ENCODE measurements at regions not wholly inside any gene's neighbourhood (a gene's known extent, or its start where the extent isn't known, plus 50 kb on each side); places are given as distances from the start of the nearest gene placed in this dataset.
"Not testable (repeated sequence)": the region's sequence is repeated elsewhere in the genome, so short reads cannot be mapped to it uniquely, and the experiment has no call there.

DNA sequence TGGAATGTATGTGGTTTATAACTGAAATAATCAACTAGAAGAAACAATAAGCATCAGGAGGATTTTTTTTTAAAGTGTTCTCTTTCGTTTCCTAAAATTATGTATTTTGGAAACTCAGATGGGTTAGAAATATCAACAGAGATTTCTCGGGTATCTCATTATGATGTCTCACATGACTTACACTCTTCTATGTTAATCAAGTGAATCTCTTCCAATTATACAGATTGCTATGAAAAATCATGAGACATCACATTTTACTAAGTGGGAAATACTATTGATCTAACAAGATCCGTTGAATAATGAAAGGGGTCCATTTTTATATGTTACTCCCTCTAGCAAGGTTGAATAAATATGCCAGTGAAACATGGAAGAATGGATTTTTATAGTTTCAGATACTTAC, 54.7 kb upstream of the NRIP1 start:
- DNase-seq (ENCODE audit: low read depth), result no peak

DNA sequence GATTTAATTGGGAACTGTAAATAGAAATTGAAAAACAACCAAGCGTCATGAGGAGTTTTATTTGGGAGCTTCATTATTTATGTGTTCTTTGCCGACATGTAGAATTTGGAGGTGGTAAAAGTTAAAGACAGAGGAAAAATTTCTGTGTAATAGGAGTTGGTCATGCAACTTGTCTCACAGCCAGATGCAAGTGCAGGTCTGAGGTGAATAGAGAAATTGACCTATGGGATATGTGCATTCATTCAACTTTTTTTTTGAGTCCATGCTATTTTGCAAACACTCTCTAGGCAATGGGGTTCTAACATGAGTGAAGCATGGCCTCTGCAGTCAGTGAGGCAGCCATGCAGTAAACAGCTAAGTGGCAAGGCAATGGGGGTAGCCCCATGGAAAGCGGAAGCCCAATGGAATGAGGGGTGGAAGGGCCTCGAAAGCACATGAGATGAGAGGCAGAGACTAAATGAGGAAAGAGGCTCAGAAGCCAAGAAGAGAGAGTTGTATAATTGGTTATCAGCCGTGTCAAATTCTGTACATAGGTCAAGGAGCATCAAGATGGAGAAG, 56.4 kb upstream of the NRIP1 start:
- no peak for DNase-seq (ENCODE audit: low read depth)

DNA sequence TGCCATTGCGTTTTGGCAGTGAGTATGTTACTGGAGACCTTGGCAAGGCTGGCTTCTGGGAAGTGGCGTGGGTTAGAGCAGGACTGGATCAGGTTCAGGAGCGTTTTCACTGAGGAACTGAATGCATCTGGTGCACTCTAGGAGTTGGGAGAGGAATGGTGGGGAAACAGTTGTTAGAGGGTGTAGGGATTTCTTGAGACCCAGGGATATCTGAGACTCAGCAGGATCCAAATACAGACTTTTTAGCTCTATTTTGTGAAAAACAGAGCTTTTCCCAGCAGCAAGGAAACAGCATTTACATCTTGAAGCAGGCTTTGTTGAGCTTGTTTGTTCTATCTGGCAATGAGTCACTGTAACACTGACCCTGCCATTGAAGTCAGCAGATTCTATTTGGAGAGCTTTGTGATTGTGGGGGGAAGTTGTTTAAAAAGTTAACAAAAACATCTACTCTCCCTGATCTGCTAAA, 56.9 kb upstream of the NRIP1 start:
- no peak for DNase-seq (ENCODE audit: low read depth)

DNA sequence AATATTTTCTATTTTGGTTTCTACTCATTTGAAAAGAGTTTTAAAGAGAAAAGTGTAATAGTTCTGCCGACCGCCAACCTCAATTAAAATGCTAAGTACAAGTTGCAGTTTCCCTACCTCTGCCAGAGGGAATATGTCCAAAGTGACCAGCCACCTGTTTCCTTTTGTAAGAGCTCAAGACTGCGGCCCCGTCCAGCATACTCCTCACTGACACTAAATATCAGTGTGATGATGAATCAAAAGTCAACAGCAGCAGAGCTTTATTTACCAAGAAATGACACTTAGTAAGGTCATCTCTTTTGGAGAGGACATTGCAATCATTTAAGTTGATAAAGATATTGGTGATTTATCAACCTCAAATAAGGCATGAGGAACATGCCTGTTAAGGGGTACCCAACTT, 57.4 kb upstream of the NRIP1 start:
- DNase-seq (ENCODE audit: low read depth), result no peak

DNA sequence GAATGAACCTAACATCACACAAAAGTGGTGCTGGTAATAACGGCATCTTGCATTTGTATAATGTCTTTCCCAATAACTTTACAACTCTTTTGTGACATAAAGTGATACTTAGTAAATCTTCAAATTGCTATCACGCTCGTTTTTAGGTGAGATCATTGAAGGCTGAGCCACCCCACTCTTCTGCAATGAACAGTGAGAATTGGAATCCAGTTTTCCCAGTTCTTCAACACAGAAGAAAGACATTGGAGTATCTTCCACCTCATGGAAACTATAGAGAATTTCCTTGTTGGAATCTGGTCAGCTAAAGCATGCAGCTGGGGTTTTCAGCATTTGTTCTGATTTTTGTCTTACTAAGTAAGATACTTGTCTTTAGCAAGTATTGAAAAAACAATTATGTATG, 59.9 kb upstream of the NRIP1 start:
- no peak for DNase-seq (ENCODE audit: low read depth)

DNA sequence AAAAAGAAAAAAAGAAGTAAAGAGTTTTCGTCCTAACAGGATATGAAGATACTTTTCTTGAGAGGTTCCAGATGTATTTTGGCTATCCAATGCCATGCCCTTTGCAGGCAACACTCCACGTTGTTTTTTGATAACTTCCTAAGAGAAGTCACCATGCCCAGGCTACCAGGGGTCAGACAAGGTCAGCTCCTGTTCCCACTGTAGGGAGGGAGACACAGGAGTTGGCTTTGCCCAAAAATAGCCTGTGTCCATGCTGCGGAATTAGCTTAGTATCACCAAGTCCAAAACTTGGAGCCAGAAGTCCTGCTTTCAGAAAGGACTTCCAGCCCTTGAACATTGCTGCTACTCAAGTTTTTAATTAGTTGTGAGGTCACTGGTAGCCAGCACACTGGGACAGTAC, 62.1 kb upstream of the NRIP1 start:
- no peak for DNase-seq (ENCODE audit: low read depth)

DNA sequence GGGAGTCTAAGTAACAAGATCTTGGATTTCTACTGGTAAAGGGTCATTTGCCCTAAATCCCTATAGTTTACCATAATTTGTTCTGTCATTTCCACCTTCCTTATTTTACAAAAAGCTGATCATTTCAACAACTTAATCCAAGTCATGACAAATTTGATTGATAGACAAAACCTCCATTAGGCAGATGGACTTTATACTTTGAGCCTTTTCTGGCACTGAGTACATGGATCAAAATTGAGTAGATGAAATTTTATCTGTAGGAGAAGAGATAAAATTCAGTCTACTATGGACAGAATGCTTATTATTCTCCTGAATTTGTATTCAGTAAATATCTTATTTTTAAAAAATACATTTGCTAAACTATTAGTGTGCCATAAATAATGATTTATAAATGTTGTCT, 62.6 kb upstream of the NRIP1 start:
- DNase-seq (ENCODE audit: low read depth), result no peak

DNA sequence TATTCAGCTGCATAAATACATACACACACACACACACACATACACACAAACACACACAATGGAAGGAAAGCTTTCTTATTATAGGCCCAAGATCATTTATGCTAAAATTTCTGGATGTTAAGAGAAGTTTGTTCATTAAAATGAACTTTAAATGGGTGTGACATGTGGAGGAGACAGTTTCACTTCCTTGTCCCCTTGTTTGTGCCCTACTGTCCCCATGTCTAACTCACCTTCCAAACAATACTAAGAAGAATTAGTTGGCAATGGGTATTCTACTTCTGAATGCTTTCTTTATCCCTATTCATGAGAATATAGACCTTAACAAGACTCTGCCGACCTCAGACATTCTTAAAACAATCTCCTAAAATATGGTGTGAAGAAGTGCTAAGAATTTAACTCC, 63.5 kb upstream of the NRIP1 start:
- DNase-seq (ENCODE audit: low read depth), result no peak

DNA sequence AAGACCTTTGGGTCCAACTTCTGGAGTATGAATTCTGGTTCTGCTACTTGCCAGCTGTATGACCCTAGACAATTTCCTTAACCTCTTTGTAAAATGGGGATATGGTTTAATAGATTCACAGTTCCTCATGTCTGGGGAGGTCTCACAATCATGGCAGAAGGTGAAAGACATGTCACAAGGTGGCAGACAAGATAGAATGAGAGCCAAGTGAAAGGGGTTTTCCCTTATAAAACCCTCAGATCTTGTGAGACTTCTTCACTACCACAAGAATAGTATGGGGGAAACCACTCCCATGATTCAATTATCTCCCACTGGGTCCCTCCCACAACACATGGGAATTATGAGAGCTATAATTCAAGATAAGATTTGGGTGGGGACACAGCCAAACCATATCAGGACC, 63.9 kb upstream of the NRIP1 start:
- DNase-seq (ENCODE audit: low read depth), result not testable (repeated sequence)

DNA sequence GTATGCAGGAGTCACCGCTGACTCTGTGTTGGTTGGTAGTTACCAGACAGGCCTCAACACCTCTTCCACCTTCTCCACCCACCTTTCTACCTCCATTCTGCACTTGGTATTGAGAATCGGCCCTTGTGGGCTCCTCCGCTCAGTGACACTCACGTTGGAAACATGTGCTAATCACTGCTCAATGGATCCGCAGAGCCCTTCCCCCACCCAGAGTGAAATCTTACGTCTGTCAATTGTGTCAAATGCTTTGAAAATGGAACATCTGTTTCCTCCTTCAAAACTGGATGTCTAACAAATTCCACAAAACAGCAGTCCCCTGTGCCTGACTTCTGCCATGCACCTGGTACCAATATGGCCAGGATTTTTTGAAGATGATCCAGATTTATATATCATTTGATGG, 65.5 kb upstream of the NRIP1 start:
- DNase-seq (ENCODE audit: low read depth), result no peak

DNA sequence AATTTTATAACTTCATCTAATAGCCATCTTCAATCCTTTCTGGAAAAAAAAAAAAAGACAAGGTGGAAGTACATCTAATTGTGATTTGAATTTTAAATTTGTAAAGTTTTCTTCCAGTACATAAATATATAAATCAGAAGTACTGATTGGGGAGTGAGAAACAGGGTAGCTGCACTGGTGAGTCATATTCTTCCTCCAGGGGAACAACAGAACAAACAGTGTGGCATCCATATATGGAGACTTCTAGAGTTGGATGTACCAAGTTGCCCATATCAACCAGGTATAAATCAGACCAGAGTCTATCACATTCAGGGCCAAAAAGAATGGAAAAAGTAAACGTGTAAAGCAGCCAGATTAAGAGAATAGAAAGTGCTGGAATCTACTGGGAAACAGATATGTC, 66.0 kb upstream of the NRIP1 start:
- DNase-seq (ENCODE audit: low read depth), result no peak

DNA sequence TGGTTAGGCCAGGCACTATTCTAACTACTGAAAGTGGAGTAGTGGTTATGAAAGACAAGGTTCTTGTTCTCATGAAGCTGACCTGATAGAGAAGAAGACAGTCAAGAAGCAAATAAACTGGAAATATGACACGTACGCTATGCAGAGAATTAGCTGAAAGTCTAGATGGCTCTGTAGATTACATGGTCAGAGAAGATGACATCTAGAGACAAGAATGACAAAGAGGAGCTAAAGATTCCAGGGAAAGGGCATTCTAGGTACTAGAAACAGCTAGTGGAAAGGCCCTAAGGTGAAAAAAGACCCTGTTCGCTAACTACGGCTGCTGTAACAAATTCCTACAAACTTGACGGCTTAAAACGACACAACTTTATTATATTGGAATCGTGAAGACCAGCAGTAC, 68.0 kb upstream of the NRIP1 start:
- no peak for DNase-seq (ENCODE audit: low read depth)

DNA sequence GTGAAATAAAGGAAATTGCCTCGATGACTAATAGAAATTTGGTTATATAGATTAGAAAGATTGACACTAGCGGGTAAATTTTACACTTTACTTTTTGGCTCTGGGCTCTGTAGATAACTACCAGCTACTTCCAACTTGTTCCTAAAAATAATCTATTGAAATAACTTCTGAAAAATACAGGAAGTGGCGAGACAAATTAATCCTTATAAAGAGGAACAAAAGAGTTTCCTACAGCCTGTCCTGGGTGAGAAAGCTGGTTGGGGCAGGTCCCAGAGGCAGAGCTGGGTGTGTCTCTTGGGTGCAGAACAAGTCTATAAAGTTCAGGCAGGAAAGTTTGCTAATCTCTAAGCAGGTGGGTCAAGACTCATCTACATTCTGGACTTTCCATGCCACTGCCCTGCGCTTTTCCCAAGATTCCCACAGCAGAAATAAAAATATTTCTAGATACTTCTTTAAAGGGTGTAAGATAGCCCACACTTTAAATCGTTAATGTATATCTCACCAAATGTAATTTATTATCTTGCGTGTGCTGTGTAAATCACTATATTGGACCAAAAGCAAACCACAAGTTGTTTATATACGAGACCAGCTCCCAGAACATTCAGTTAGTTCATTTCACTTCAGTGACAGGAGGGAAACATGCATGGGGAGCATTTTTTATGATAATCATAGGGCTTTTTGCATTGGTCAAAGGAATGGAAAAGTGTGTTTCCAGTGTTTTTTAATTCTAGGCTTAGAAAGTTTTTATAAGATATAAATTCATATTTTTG, 70.1 kb upstream of the NRIP1 start:
- DNase-seq (ENCODE audit: low read depth), result no peak

DNA sequence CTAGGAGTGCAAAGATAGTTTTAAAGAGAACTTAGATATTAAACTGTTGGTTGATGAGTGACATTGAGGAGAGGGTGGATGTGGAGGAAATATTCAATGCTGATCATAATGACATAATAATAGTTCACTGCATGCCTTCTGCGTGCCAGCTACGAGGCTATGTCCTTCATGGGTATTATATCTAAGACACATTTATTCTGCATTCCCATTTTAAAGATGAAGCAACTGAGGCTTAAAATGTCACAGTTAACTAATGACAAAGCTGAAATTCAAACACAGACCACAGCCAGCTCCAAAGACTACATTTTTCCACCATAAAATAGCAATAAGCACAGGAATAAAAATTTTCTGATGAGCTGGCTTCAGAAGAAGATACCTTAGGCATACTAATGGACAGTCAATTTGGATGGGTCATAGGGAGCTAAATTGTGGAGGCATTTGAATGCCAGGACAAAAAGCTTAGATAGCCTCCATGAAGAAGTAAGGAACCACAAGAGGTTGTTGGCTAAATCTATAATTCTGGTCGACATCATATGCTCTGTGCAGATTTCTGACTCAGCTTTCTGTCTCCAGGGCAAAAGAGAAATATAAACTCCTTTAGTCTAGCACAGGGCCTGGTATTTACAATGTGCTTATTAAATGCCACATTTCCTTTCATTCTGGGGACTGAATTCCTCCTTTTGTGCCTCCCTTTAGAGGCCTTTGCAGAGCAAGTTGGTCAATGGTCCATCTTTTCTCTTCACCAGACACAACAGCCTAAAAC, 71.2 kb upstream of the NRIP1 start:
- no peak for DNase-seq (ENCODE audit: low read depth)

DNA sequence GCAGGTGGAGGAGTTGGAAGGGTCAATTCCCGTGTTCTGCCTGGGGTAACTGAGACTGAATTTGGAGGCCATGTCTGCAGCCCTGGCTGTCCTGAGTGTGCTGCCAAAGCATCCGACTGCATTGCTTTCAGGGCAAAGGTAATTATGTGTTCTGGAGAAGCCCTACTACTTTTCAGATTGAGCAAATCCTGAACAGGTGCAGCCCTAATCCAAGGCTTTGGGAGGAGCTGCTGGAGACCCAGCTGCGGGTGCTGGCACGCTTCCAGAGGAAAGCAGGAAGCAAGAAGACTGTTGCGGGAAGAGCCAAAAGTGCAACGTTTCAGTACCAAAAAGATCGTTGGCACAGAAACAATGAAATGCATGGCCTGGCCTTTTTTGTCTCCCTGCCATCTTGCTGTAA, 73.7 kb upstream of the NRIP1 start:
- no peak for DNase-seq (ENCODE audit: low read depth)

DNA sequence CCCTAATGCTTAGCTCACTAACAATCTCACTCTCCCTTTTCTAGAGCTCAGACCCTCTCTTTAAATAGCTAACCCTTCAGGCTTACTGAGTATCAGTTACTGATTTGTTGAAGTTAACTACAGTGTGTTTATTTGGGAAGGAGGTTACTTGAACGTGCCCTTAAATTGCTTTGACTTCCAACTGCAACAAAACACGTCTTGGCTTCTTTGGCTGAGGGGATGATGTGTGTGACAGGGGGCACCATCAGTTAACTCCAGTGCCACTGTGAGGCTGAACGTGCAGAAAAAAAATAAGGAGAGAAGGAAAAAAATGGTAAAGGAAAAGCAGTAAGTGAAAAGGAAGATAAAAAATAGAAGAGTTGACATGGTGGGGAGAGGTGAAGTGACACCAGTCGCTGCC, 75.1 kb upstream of the NRIP1 start:
- no peak for DNase-seq (ENCODE audit: low read depth)

DNA sequence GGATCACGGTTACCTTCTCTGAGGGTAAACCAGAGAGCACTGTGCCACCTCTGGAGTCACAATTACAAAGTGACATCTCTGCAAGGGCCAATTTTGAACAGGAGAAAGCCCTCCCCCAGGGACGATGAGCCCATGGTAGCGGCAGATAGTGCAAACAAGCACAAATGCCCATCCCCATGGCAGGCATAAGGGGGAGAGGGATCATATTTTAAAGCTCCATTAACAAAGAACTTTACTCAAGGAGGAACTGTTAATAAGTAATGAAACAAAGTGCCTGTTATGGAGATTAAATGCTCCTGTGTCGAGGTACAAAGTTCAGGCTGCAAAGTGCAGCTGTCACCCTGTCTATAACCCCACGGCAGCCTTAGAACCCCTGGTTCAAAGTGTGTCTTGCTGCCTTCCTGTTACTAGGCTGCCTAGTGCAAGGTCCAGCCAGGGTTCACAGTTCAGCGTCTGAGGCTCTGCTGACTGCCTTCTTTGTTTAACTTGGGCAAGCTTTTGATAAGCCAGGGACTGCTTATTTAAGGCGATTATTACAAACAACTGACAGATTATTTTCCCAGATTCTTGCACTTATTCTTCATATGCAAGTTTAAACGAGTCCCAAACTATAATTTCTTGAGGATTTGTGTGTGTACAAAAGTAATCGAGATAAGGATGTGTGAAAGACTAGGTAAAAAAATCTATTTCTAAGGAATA, 75.7 kb upstream of the NRIP1 start:
- DNase-seq (ENCODE audit: low read depth), result no peak

DNA sequence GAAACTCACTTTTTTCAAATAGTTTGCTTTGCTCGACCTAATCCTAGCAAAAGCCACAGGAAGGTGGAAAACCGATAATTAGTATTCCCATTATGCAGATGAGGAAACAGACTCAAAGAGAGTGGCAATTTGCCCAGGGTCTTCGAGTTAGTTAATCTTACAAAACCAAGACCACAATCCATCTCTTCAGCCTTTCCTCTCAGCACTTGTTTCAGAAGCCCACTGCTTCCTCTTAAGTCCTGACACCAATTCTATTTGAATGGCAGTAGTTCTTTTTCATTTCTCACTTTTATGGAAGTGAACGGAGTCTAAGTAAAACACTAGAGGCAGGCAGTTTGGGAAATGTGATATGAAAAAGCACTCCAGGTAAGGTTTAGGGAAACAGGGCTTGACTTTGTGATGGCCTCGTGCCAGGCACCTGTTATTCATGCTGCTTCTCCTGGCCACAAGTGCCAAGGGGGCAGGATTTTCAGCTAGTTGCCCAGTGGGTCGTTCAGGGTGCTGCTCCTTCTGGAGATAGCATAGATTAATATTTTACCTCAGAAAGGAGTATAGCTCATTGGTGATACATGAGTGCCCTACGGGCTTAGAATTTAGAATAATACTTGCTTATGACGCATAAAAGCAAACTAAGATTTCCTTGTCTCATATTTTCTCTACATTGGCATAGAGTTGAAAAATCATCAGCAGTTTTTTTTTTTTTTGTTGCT, 76.6 kb upstream of the NRIP1 start:
- DNase-seq (ENCODE audit: low read depth), result no peak

DNA sequence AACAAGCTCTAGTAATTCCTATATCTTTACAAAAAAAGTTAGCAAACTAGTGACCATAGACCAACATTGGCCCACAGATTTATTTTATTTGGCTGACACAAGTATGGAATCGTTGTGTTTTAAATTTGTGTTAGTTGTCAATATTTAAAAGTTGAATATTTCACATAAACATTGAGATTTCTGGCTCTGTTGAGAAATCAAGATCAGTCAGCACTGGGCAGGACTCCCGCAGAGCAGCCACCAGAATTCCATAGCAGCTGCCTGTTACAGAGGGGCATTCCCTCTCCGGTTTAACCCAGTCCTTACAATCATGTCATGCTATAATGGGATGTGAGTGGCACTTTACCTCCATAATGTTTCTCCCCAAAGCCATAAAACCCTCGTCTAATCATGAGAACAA, 79.2 kb upstream of the NRIP1 start:
- DNase-seq (ENCODE audit: low read depth), result no peak

DNA sequence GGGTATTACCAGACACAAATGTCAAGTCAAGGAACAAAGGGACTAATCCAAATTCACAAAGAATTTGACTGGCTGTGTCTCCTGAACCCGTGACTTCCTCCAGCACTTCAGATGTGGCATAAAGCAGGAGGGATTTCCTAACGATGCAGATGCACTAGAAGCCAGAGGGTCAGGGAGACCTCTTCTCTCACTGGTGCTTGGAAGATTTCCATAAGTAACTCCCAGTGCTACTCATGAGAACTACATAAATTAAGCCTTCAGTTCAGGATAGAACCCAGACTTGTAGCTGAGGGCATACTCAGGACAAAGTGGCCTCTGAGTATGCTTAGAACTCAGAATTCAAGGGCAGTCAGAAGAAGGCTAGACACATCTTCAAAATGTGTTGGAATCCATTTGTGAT, 83.6 kb upstream of the NRIP1 start:
- DNase-seq (ENCODE audit: low read depth), result no peak

DNA sequence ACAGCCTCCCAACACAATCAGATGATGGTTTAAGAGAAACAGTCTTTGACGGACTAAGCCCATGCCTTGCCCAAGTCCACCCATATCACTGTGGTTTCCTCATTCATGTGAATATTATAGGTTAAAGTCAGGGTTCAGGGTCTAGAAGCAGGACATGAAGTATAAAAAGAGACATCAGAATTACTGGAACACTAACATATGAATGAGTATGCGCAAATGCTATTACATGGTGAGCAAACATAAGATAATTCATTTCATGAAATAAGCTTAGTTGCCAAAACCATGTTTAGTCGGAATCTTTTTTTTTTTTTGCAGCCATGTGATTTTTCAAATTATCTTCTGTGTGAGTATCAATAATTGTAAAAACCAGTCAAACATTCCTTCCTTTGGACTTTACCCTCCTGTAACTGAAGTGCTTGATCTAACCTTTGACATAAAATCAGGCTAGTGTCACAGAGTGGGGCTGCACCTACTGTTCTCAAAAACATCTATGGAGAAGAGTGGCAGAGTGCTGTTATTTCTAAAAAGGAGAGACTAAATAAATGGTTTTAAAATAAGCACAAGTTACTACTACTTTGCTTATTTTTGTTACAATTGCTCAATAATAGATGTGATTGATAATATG, 84.9 kb upstream of the NRIP1 start:
- no peak for DNase-seq (ENCODE audit: low read depth)
